HFFc6 (cell line): ENCODE measurements at regions not wholly inside any gene's neighbourhood (a gene's known extent, or its start where the extent isn't known, plus 50 kb on each side); places are given as distances from the start of the nearest gene placed in this dataset.

ENCODE experiments used
- DNase-seq: peaks from one replicate; pipeline ENCODE4 v3.0.0-alpha.2; 2018
- H3K27ac Mint-ChIP-seq: 2 replicates; pipeline ENCODE4 v1.8.0; 2020; ENCODE audit warnings: mild to moderate bottlenecking, mixed read lengths
- H3K27me3 Mint-ChIP-seq: 2 replicates; pipeline ENCODE4 v1.8.0; 2021; ENCODE audit warnings: mild to moderate bottlenecking, moderate library complexity, mixed read lengths; ENCODE audit not compliant: insufficient read depth
- H3K36me3 Mint-ChIP-seq: 2 replicates; pipeline ENCODE4 v1.8.0; 2021; ENCODE audit warnings: low read depth, mixed read lengths
- H3K4me1 Mint-ChIP-seq: 2 replicates; pipeline ENCODE4 v1.8.0; 2020; ENCODE audit warnings: low read depth, mixed read lengths
- H3K4me3 Mint-ChIP-seq: 2 replicates; pipeline ENCODE4 v1.8.0; 2020; ENCODE audit warnings: mild to moderate bottlenecking, moderate library complexity, mixed read lengths
- H3K9me3 Mint-ChIP-seq: 2 replicates; pipeline ENCODE4 v1.8.0; 2020; ENCODE audit warnings: mild to moderate bottlenecking, mixed read lengths
- TF ChIP-seq, protein P1 (sequence below): fragments of 200-600 bp; sonication (generic); IDR thresholded peaks from 2 replicates; pipeline ENCODE4 v1.5.0; 2021; ENCODE audit warnings: antibody characterized with exemption, mild to moderate bottlenecking

GRCh38 chr15:87805117-87805820 lies 451.3 kb downstream of the NTRK3 start:
- no peak for DNase-seq
- H3K36me3 Mint-ChIP-seq, result no peaks in the 10 kb centered on the region; the same call in 1 of the 2 replicates
- no peak overlapping the region for H3K4me3 Mint-ChIP-seq
- H3K4me1 Mint-ChIP-seq, result peaks cover 4% of the 10 kb centered on the region; the same call in 1 of the 2 replicates
- H3K27ac Mint-ChIP-seq, result no peak overlapping the region
- peaks cover 2% of the 10 kb centered on the region; the same call in 1 of the 2 replicates for H3K27me3 Mint-ChIP-seq
- TF ChIP-seq, protein P1, sequence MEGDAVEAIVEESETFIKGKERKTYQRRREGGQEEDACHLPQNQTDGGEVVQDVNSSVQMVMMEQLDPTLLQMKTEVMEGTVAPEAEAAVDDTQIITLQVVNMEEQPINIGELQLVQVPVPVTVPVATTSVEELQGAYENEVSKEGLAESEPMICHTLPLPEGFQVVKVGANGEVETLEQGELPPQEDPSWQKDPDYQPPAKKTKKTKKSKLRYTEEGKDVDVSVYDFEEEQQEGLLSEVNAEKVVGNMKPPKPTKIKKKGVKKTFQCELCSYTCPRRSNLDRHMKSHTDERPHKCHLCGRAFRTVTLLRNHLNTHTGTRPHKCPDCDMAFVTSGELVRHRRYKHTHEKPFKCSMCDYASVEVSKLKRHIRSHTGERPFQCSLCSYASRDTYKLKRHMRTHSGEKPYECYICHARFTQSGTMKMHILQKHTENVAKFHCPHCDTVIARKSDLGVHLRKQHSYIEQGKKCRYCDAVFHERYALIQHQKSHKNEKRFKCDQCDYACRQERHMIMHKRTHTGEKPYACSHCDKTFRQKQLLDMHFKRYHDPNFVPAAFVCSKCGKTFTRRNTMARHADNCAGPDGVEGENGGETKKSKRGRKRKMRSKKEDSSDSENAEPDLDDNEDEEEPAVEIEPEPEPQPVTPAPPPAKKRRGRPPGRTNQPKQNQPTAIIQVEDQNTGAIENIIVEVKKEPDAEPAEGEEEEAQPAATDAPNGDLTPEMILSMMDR, result no peak
- H3K9me3 Mint-ChIP-seq, result no peaks in the 10 kb centered on the region

DNA sequence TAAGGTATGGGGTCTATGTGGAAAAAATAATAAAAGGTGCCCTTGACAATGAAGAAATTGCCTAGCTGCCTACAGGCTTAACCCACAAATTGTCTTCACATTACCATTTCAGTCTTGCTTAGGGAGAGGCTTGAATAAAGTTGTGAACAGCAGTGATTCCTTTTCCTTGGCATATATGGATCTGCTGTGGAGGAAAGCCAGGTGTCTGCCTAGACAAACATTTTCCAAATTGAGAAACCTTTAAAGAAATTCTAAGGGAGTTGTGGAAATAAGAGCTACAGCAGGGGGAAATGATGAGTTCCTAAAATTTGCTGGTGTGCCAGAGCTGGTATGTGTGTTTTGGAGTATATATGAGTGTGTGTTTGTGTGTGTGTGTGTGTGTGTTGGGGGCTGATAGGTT lies 452.1 kb downstream of the NTRK3 start:
- peaks cover 2% of the 10 kb centered on the region; the same call in 1 of the 2 replicates for H3K27me3 Mint-ChIP-seq
- peaks cover 5% of the 10 kb centered on the region; the same call in 1 of the 2 replicates for H3K4me1 Mint-ChIP-seq
- no peak overlapping the region for H3K27ac Mint-ChIP-seq
- no peaks in the 10 kb centered on the region; the same call in 1 of the 2 replicates for H3K36me3 Mint-ChIP-seq
- DNase-seq, result no peak
- TF ChIP-seq, protein P1, result no peak
- H3K9me3 Mint-ChIP-seq, result no peaks in the 10 kb centered on the region
- H3K4me3 Mint-ChIP-seq, result no peak overlapping the region

GRCh38 chr15:87799838-87800237 lies 456.7 kb downstream of the NTRK3 start:
- peaks cover 5% of the 10 kb centered on the region; the same call in 1 of the 2 replicates for H3K4me1 Mint-ChIP-seq

DNA sequence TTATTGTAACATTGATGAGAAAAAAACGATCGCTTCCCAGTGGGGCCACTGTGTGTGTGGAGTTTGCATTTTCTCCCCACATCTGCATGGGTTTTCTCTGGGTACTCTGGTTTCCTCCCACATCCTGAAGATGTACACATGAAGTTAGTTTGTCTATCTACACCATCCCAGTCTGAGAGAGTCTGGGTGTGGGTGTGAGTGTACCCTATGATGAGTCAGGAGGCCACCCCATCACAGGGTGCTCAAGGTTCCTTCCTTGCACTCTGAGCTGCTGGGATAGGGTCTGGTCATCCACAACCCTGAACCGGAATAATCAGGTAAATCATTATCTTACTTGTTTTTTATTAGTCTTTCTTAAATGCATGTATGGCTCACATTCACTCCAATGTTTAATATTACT lies 457.1 kb downstream of the NTRK3 start:
- no peaks in the 10 kb centered on the region for H3K36me3 Mint-ChIP-seq
- H3K4me3 Mint-ChIP-seq, result no peak overlapping the region

More at GRCh38 chr15:87799838-87800237, 456.7 kb downstream of the NTRK3 start:
- no peaks in the 10 kb centered on the region for H3K36me3 Mint-ChIP-seq
- H3K27ac Mint-ChIP-seq, result no peak overlapping the region
- TF ChIP-seq, protein P1, result no peak
- H3K4me3 Mint-ChIP-seq, result no peak overlapping the region
- DNase-seq, result no peak
- H3K9me3 Mint-ChIP-seq, result no peaks in the 10 kb centered on the region
- peaks cover 2% of the 10 kb centered on the region; the same call in 1 of the 2 replicates for H3K27me3 Mint-ChIP-seq

GRCh38 chr15:87793725-87794124 lies 462.8 kb downstream of the NTRK3 start:
- peaks cover 6% of the 10 kb centered on the region; the same call in 1 of the 2 replicates for H3K27me3 Mint-ChIP-seq
- no peak for DNase-seq
- no peaks in the 10 kb centered on the region for H3K9me3 Mint-ChIP-seq
- no peak overlapping the region for H3K4me3 Mint-ChIP-seq
- TF ChIP-seq, protein P1, result no peak
- H3K4me1 Mint-ChIP-seq, result no peaks in the 10 kb centered on the region
- no peaks in the 10 kb centered on the region for H3K36me3 Mint-ChIP-seq
- no peak overlapping the region for H3K27ac Mint-ChIP-seq

More for the DNA sequence above, 457.1 kb downstream of the NTRK3 start:
- H3K27me3 Mint-ChIP-seq, result no peaks in the 10 kb centered on the region; the same call in 1 of the 2 replicates
- no peaks in the 10 kb centered on the region for H3K9me3 Mint-ChIP-seq
- H3K27ac Mint-ChIP-seq, result no peak overlapping the region
- peaks cover 5% of the 10 kb centered on the region; the same call in 1 of the 2 replicates for H3K4me1 Mint-ChIP-seq
- TF ChIP-seq, protein P1, result no peak
- DNase-seq, result no peak
